ENCODE measurements at regions not wholly inside any gene's neighbourhood (a gene's known extent, or its start where the extent isn't known, plus 50 kb on each side); places are given as distances from the start of the nearest gene placed in this dataset.

- intact Hi-C loops (cut with DNase I): no loop called here
- Histone ChIP-seq H3K36me3 (replicated peaks in 1 of 2) (no peaks in the 10 kb centered on the region), H3K4me1 (replicated peaks in 1 of 2) (no peaks in the 10 kb centered on the region), H3K27me3 (no peaks in the 10 kb centered on the region), H3K4me3 (no peak overlapping the region), H3K27ac (no peak overlapping the region), H3K9me3 (replicated peaks in 1 of 3) (no peaks in the 10 kb centered on the region)
- TF ChIP-seq, protein P1, sequence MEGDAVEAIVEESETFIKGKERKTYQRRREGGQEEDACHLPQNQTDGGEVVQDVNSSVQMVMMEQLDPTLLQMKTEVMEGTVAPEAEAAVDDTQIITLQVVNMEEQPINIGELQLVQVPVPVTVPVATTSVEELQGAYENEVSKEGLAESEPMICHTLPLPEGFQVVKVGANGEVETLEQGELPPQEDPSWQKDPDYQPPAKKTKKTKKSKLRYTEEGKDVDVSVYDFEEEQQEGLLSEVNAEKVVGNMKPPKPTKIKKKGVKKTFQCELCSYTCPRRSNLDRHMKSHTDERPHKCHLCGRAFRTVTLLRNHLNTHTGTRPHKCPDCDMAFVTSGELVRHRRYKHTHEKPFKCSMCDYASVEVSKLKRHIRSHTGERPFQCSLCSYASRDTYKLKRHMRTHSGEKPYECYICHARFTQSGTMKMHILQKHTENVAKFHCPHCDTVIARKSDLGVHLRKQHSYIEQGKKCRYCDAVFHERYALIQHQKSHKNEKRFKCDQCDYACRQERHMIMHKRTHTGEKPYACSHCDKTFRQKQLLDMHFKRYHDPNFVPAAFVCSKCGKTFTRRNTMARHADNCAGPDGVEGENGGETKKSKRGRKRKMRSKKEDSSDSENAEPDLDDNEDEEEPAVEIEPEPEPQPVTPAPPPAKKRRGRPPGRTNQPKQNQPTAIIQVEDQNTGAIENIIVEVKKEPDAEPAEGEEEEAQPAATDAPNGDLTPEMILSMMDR (IDR thresholded peaks at IDR 0.05): no peak
- TF ChIP-seq POLR2A (IDR thresholded peaks at IDR 0.05): no peak
- no peak for DNase-seq
- 68 to 84% (median 73%) methylated on average over 8 to 11 of the region's 11 CpGs for WGBS, 4 donors
Observed at GRCh38 chr5:179422908-179423481, 77.7 kb upstream of the ADAMTS2 start.

GRCh38 chr5:179422213-179422855 lies 77.1 kb upstream of the ADAMTS2 start:
- intact Hi-C loops (cut with DNase I): no loop called here
- Histone ChIP-seq H3K4me1 (replicated peaks in 1 of 2) (no peaks in the 10 kb centered on the region), H3K4me3 (no peak overlapping the region), H3K27ac (no peak overlapping the region), H3K27me3 (no peaks in the 10 kb centered on the region), H3K36me3 (replicated peaks in 1 of 2) (no peaks in the 10 kb centered on the region), H3K9me3 (replicated peaks in 1 of 3) (no peaks in the 10 kb centered on the region)
- DNase-seq: no peak
- 47 to 64% (median 52%) methylated on average over 5 to 7 of the region's 7 CpGs for WGBS, 4 donors
- no peak for TF ChIP-seq POLR2A (IDR thresholded peaks at IDR 0.05)
- TF ChIP-seq, protein P1 (IDR thresholded peaks at IDR 0.05): no peak

GRCh38 chr5:179421144-179421901 lies 76.1 kb upstream of the ADAMTS2 start:
- intact Hi-C loops (cut with DNase I): no loop called here
- 64 to 73% (median 71%) methylated on average over 12 to 15 of the region's 15 CpGs for WGBS, 4 donors
- Histone ChIP-seq H3K4me1 (replicated peaks in 1 of 2) (no peaks in the 10 kb centered on the region), H3K4me3 (no peak overlapping the region), H3K9me3 (replicated peaks in 1 of 3) (no peaks in the 10 kb centered on the region), H3K27ac (no peak overlapping the region), H3K27me3 (no peaks in the 10 kb centered on the region), H3K36me3 (replicated peaks in 1 of 2) (no peaks in the 10 kb centered on the region)
- no peak for TF ChIP-seq POLR2A (IDR thresholded peaks at IDR 0.05)
- TF ChIP-seq, protein P1 (IDR thresholded peaks at IDR 0.05): no peak
- DNase-seq: no peak

- H3K27ac ChIP-seq: no peak overlapping the region
- DNase-seq: no peak
- no peaks in the 10 kb centered on the region for H3K9me3 ChIP-seq (replicated peaks in 1 of 3)
- intact Hi-C loops (cut with DNase I): no loop called here
- no peaks in the 10 kb centered on the region for H3K4me1 ChIP-seq (replicated peaks in 1 of 2)
- 64 to 80% (median 73%) methylated on average over 4 to 8 of the region's 8 CpGs for WGBS, 4 donors
- H3K27me3 ChIP-seq: no peaks in the 10 kb centered on the region
- no peak overlapping the region for H3K4me3 ChIP-seq
- no peaks in the 10 kb centered on the region for H3K36me3 ChIP-seq (replicated peaks in 1 of 2)
- TF ChIP-seq, protein P1 (IDR thresholded peaks at IDR 0.05): no peak
- TF ChIP-seq POLR2A (IDR thresholded peaks at IDR 0.05): no peak
Observed at GRCh38 chr5:179420476-179420875, 75.2 kb upstream of the ADAMTS2 start.

Data from adrenal gland (tissue), 9 donors.